Right renal cortex interstitium (tissue), 3 donors: ENCODE measurements at regions not wholly inside any gene's neighbourhood (a gene's known extent, or its start where the extent isn't known, plus 50 kb on each side); places are given as distances from the start of the nearest gene placed in this dataset.

ENCODE experiments used
- DNase-seq, 3 donors: peaks; one replicate each; pipeline ENCODE4 v3.0.0-alpha.2; 2013; ENCODE audit warnings: low read depth in 3 of 3, low spot score in 2 of 3

GRCh38 chr6:23269436-23269835 is 700.1 kb downstream of the HDGFL1 start:
- DNase-seq, result no peak

- no peak for DNase-seq
Measured at GRCh38 chr6:23272536-23272935, 703.2 kb downstream of the HDGFL1 start.

GRCh38 chr6:23277521-23278179 is 708.3 kb downstream of the HDGFL1 start:
- no peak for DNase-seq

GRCh38 chr6:23278180-23278532 is 708.8 kb downstream of the HDGFL1 start:
- no peak for DNase-seq

GRCh38 chr6:23280437-23280836 is 711.1 kb downstream of the HDGFL1 start:
- no peak for DNase-seq

- no peak for DNase-seq
Measured at GRCh38 chr6:23282252-23283021, 713.1 kb downstream of the HDGFL1 start.

- no peak for DNase-seq
Measured at GRCh38 chr6:23293653-23294052, 724.3 kb downstream of the HDGFL1 start.

GRCh38 chr6:23301556-23301955 is 732.2 kb downstream of the HDGFL1 start:
- no peak for DNase-seq

- DNase-seq, result no peak
Measured at GRCh38 chr6:23302514-23302913, 733.1 kb downstream of the HDGFL1 start.

GRCh38 chr6:23305325-23305943 is 736.1 kb downstream of the HDGFL1 start:
- no peak for DNase-seq

- DNase-seq, result no peak
Measured at GRCh38 chr6:23306251-23306950, 737.0 kb downstream of the HDGFL1 start.

- DNase-seq, result no peak
Measured at GRCh38 chr6:23307516-23307915, 738.1 kb downstream of the HDGFL1 start.

- no peak for DNase-seq
Measured at GRCh38 chr6:23308166-23308565, 738.8 kb downstream of the HDGFL1 start.

- no peak for DNase-seq
Measured at GRCh38 chr6:23311211-23311610, 741.8 kb downstream of the HDGFL1 start.

GRCh38 chr6:23316131-23316530 is 746.8 kb downstream of the HDGFL1 start:
- no peak for DNase-seq

- DNase-seq, result no peak
Measured at GRCh38 chr6:23316931-23317330, 747.6 kb downstream of the HDGFL1 start.

GRCh38 chr6:23319582-23319981 is 750.2 kb downstream of the HDGFL1 start:
- no peak for DNase-seq

GRCh38 chr6:23320471-23321015 is 751.2 kb downstream of the HDGFL1 start:
- DNase-seq, result no peak

- DNase-seq, result no peak
Measured at GRCh38 chr6:23323897-23324296, 754.5 kb downstream of the HDGFL1 start.

- no peak for DNase-seq
Measured at GRCh38 chr6:23325065-23325464, 755.7 kb downstream of the HDGFL1 start.

GRCh38 chr6:23327621-23328020 is 758.3 kb downstream of the HDGFL1 start:
- DNase-seq, result no peak
